GM06990 (cell line): ENCODE measurements at regions not wholly inside any gene's neighbourhood (a gene's known extent, or its start where the extent isn't known, plus 50 kb on each side); places are given as distances from the start of the nearest gene placed in this dataset.

ENCODE experiments used
- DNase-seq: peaks from one replicate; pipeline ENCODE4 v3.0.0-alpha.2; 2011; ENCODE audit not compliant: insufficient read length; ENCODE audit errors: extremely low read depth
- H3K27me3 ChIP-seq: replicated peaks from 2 replicates; pipeline ENCODE4 v1.6.0; 2011; ENCODE audit warnings: low read length; ENCODE audit not compliant: control insufficient read depth, insufficient read depth
- H3K36me3 ChIP-seq: 2 replicates; pipeline ENCODE4 v1.5.1; 2011; ENCODE audit warnings: low read length; ENCODE audit not compliant: control insufficient read depth, insufficient read depth
- H3K4me3 ChIP-seq: replicated peaks from 2 replicates; pipeline ENCODE4 v1.5.1; 2011; ENCODE audit warnings: low read depth, mild to moderate bottlenecking, control low read depth, low read length
- CTCF ChIP-seq: IDR thresholded peaks from 2 replicates; pipeline ENCODE4 v1.5.1; 2011; ENCODE audit warnings: low read length, control low read depth, mild to moderate bottlenecking, inconsistent platforms; ENCODE audit not compliant: insufficient read depth, poor library complexity, severe bottlenecking

GRCh38 chr12:68452078-68452715, 120.0 kb upstream of the MDM1 start:
- TF ChIP-seq CTCF = no peak
- H3K36me3 ChIP-seq = no peaks in the 10 kb centered on the region
- peak overlapping the region; percentile 61 for H3K4me3 ChIP-seq
- no peaks in the 10 kb centered on the region for H3K27me3 ChIP-seq
- DNase-seq = no peak

- no peak overlapping the region for H3K4me3 ChIP-seq
- H3K36me3 ChIP-seq = no peaks in the 10 kb centered on the region
- no peak for DNase-seq
- TF ChIP-seq CTCF = no peak
- no peaks in the 10 kb centered on the region for H3K27me3 ChIP-seq
Observed at GRCh38 chr12:68453278-68453677, 121.1 kb upstream of the MDM1 start.

GRCh38 chr12:68453876-68454275, 121.7 kb upstream of the MDM1 start:
- Histone ChIP-seq H3K36me3 (no peaks in the 10 kb centered on the region), H3K4me3 (no peak overlapping the region), H3K27me3 (no peaks in the 10 kb centered on the region)
- no peak for DNase-seq
- TF ChIP-seq CTCF = no peak

- no peak for DNase-seq
- no peak overlapping the region for H3K4me3 ChIP-seq
- no peaks in the 10 kb centered on the region for H3K27me3 ChIP-seq
- no peaks in the 10 kb centered on the region for H3K36me3 ChIP-seq
- TF ChIP-seq CTCF = no peak
Observed at GRCh38 chr12:68454892-68455291, 122.7 kb upstream of the MDM1 start.

- no peak overlapping the region for H3K4me3 ChIP-seq
- no peaks in the 10 kb centered on the region for H3K36me3 ChIP-seq
- DNase-seq = no peak
- H3K27me3 ChIP-seq = no peaks in the 10 kb centered on the region
- no peak for TF ChIP-seq CTCF
Observed at GRCh38 chr12:68455691-68456345, 123.7 kb upstream of the MDM1 start.
